Uterus (tissue), 3 donors: ENCODE measurements at regions not wholly inside any gene's neighbourhood (a gene's known extent, or its start where the extent isn't known, plus 50 kb on each side); places are given as distances from the start of the nearest gene placed in this dataset.

Experiments used
- DNase-seq, 2 donors: peaks; one replicate each; pipeline ENCODE4 v3.0.0-alpha.2; 2019 to 2020
- H3K27ac ChIP-seq, 2 donors: fragments of 200-600 bp; sonication (generic); 1 replicate in 1 of 2; 2 replicates in 1 of 2; pipeline ENCODE4 v1.5.1; 2016 to 2018
- H3K27me3 ChIP-seq, 2 donors: fragments of 200-600 bp; sonication (generic); one replicate each; pipeline ENCODE4 v1.5.1; 2018 to 2019; ENCODE audit warnings: control low read depth in 1 of 2
- H3K36me3 ChIP-seq, 2 donors: fragments of 200-600 bp; sonication (generic); one replicate each; pipeline ENCODE4 v1.5.1; 2019; ENCODE audit warnings: control low read depth in 1 of 2
- H3K4me1 ChIP-seq, 2 donors: fragments of 200-600 bp; sonication (generic); one replicate each; pipeline ENCODE4 v1.5.1; 2018 to 2019; ENCODE audit warnings: control low read depth in 1 of 2
- H3K4me3 ChIP-seq, 2 donors: fragments of 200-600 bp; sonication (generic); 1 replicate in 1 of 2; 2 replicates in 1 of 2; pipeline ENCODE4 v1.5.1; 2018 to 2019; ENCODE audit warnings: mild to moderate bottlenecking in 1 of 2
- H3K9me3 ChIP-seq, 2 donors: fragments of 200-600 bp; sonication (generic); one replicate each; pipeline ENCODE4 v1.5.1; 2019; ENCODE audit warnings: control low read depth in 1 of 2
- CTCF ChIP-seq, 4 experiments: fragments of 200-600 bp in 2 of 4; fragments of 450-650 bp in 2 of 4; sonication (generic) in 2 of 4; IDR thresholded peaks; one replicate each; pipeline ENCODE4 v1.5.1; 2016 to 2019; ENCODE audit warnings: antibody characterized with exemption in 4 of 4, mild to moderate bottlenecking in 2 of 4, moderate library complexity in 1 of 4
- POLR2A ChIP-seq, 2 donors: fragments of 450-650 bp; IDR thresholded peaks; one replicate each; pipeline ENCODE4 v1.6.1; 2016; ENCODE audit warnings: antibody characterized with exemption in 2 of 2, mild to moderate bottlenecking in 1 of 2, moderate library complexity in 1 of 2
- intact Hi-C: fragments of 100-400 bp; cut with DNase I; formaldehyde crosslinking; loops from one replicate; pipeline ENCODE4 v1.15.1; 2023; ENCODE audit warnings: low total_unique reads
- donor health status: DM: yes; HTN: yes; CAD: no.

GRCh38 chr5:92492908-92493307, 1088.1 kb downstream of the NR2F1-AS1 start:
- Histone ChIP-seq H3K36me3 (no peaks in the 10 kb centered on the region), H3K27ac (no peak overlapping the region), H3K4me1 (no peaks in the 10 kb centered on the region), H3K4me3 (no peak overlapping the region), H3K9me3 (no peaks in the 10 kb centered on the region), H3K27me3 (no peaks in the 10 kb centered on the region)
- no peak for DNase-seq
- TF ChIP-seq CTCF (IDR thresholded peaks at IDR 0.05) (no peak), POLR2A (IDR thresholded peaks at IDR 0.05) (no peak)
- intact Hi-C loops, result no loop called here

- intact Hi-C loops, result no loop called here
- Histone ChIP-seq H3K4me3 (no peak overlapping the region), H3K9me3 (no peaks in the 10 kb centered on the region), H3K27me3 (no peaks in the 10 kb centered on the region), H3K36me3 (no peaks in the 10 kb centered on the region), H3K27ac (no peak overlapping the region), H3K4me1 (no peaks in the 10 kb centered on the region)
- TF ChIP-seq CTCF (IDR thresholded peaks at IDR 0.05) (no peak), POLR2A (IDR thresholded peaks at IDR 0.05) (no peak)
- no peak for DNase-seq
These were observed 1096.5 kb downstream of the NR2F1-AS1 start for GRCh38 chr5:92484484-92484883.

GRCh38 chr5:92472981-92473566, 1090.0 kb upstream of the ARRDC3 start:
- DNase-seq, result no peak
- Histone ChIP-seq H3K36me3 (no peaks in the 10 kb centered on the region), H3K4me1 (no peaks in the 10 kb centered on the region), H3K27ac (no peak overlapping the region), H3K27me3 (no peaks in the 10 kb centered on the region), H3K9me3 (no peaks in the 10 kb centered on the region), H3K4me3 (no peak overlapping the region)
- intact Hi-C loops, result no loop called here
- TF ChIP-seq CTCF (IDR thresholded peaks at IDR 0.05) (no peak), POLR2A (IDR thresholded peaks at IDR 0.05) (no peak)

- Histone ChIP-seq H3K27ac (no peak overlapping the region), H3K27me3 (no peaks in the 10 kb centered on the region), H3K36me3 (no peaks in the 10 kb centered on the region), H3K9me3 (no peaks in the 10 kb centered on the region), H3K4me3 (no peak overlapping the region), H3K4me1 (no peaks in the 10 kb centered on the region)
- intact Hi-C loops, result no loop called here
- no peak for TF ChIP-seq POLR2A (IDR thresholded peaks at IDR 0.05)
- TF ChIP-seq CTCF (IDR thresholded peaks at IDR 0.05), result no peak
- no peak for DNase-seq
These were observed 1088.7 kb upstream of the ARRDC3 start for GRCh38 chr5:92471861-92472260.

GRCh38 chr5:92470770-92471169, 1087.7 kb upstream of the ARRDC3 start:
- Histone ChIP-seq H3K27ac (no peak overlapping the region), H3K36me3 (no peaks in the 10 kb centered on the region), H3K9me3 (no peaks in the 10 kb centered on the region), H3K4me3 (no peak overlapping the region), H3K27me3 (no peaks in the 10 kb centered on the region), H3K4me1 (no peaks in the 10 kb centered on the region)
- no peak for TF ChIP-seq POLR2A (IDR thresholded peaks at IDR 0.05)
- TF ChIP-seq CTCF (IDR thresholded peaks at IDR 0.05), result no peak
- no peak for DNase-seq
- intact Hi-C loops, result no loop called here
